ENCODE measurements at regions not wholly inside any gene's neighbourhood (a gene's known extent, or its start where the extent isn't known, plus 50 kb on each side); places are given as distances from the start of the nearest gene placed in this dataset.
A peak's percentile ranks its signal among the peaks of the same experiment; 100 is the strongest.

DNA sequence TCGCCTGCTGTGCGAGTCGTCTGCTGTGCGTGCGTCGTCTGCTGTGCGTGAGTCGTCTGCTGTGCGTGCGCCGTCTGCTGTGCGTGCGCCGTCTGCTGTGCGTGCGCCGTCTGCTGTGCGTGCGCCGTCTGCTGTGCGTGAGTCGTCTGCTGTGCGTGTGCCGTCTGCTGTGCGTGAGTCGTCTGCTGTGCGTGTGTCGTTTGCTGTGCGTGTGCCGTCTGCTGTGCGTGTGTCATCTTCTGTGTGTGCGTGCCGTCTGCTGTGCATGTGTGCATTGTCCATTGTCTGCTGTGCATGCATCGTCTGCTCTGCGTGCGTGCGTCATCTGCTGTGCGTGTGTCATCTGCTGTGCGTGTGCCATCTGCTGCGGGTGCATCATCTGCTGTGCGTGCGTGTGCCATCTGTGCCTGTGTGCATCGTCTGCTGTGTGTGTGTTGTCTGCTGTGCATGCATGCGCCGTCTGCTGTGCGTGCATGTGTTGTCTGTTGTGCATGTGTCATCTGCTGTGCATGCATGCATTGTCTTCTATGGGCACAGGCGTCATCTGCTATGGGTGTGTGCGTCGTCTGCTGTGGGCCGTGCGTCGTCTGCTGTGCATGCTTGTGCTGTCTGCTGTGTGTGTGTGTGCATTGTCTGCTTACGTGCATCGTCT lies 68.6 kb upstream of the IRX4 start:
- Histone ChIP-seq H3K4me3 (no peak overlapping the region), H4K20me1 (ENCODE audit: low read depth) (no peaks in the 10 kb centered on the region), H3K4me1 (peaks cover 9% of the 10 kb centered on the region), H3K9me3 (ENCODE audit: low read depth) (no peaks in the 10 kb centered on the region), H3F3A (ENCODE audit: low read depth) (peaks cover 11% of the 10 kb centered on the region), H3K9ac (no peak overlapping the region), H3K79me2 (ENCODE audit: low read depth) (no peaks in the 10 kb centered on the region), H3K27ac (no peak overlapping the region), H3K4me2 (no peak overlapping the region), H3K36me3 (no peaks in the 10 kb centered on the region), H2AFZ (replicated peaks) (no peak overlapping the region), H3K27me3 (peaks cover 19% of the 10 kb centered on the region)
- Mint-ChIP-seq H3K4me3 (peak overlapping the region; percentile 61), H3K36me3 (no peaks in the 10 kb centered on the region), H3K9me3 (peaks cover 2% of the 10 kb centered on the region), H3K27me3 (ENCODE audit: insufficient read depth, low read depth) (peaks cover 11% of the 10 kb centered on the region), H3K4me1 (peaks cover 16% of the 10 kb centered on the region), H3K27ac (no peak overlapping the region)
- TF ChIP-seq EZH2phosphoT487 (IDR thresholded peaks at IDR 0.05) (no peak), EZH2 (IDR thresholded peaks at IDR 0.05) (no peak)
- TF ChIP-seq, protein P1, sequence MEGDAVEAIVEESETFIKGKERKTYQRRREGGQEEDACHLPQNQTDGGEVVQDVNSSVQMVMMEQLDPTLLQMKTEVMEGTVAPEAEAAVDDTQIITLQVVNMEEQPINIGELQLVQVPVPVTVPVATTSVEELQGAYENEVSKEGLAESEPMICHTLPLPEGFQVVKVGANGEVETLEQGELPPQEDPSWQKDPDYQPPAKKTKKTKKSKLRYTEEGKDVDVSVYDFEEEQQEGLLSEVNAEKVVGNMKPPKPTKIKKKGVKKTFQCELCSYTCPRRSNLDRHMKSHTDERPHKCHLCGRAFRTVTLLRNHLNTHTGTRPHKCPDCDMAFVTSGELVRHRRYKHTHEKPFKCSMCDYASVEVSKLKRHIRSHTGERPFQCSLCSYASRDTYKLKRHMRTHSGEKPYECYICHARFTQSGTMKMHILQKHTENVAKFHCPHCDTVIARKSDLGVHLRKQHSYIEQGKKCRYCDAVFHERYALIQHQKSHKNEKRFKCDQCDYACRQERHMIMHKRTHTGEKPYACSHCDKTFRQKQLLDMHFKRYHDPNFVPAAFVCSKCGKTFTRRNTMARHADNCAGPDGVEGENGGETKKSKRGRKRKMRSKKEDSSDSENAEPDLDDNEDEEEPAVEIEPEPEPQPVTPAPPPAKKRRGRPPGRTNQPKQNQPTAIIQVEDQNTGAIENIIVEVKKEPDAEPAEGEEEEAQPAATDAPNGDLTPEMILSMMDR (IDR thresholded peaks at IDR 0.05) = no peak
- no peak for DNase-seq (ENCODE audit: low spot score)

DNA sequence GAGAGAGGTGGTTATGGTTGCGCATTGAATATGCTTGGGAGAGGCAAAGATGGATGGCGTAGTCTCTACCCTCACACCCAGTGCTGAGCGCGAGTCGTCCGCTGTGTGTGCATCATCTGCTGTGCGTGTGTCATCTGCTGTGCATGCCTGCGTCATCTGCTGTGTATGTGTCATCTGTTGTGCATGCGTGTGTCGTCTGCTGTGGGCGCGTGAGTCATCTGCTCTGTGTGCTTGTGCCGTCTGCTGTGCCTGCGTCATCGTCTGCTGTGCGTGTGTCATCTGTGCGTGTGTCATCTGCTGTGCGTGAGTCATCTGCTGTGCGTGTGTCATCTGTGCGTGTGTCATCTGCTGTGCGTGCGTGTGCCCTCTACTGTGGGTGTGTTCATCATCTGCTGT lies 68.0 kb upstream of the IRX4 start:
- peaks cover 2% of the 10 kb centered on the region for H3K9me3 Mint-ChIP-seq
- no peak for DNase-seq (ENCODE audit: low spot score)
- Histone ChIP-seq H3K36me3 (no peaks in the 10 kb centered on the region), H3K9me3 (ENCODE audit: low read depth) (no peaks in the 10 kb centered on the region), H3K4me3 (no peak overlapping the region), H3K9ac (no peak overlapping the region), H3K4me2 (no peak overlapping the region), H3F3A (ENCODE audit: low read depth) (peaks cover 11% of the 10 kb centered on the region), H3K27ac (no peak overlapping the region), H3K27me3 (peaks cover 25% of the 10 kb centered on the region), H3K79me2 (ENCODE audit: low read depth) (no peaks in the 10 kb centered on the region), H4K20me1 (ENCODE audit: low read depth) (no peaks in the 10 kb centered on the region), H2AFZ (replicated peaks) (no peak overlapping the region), H3K4me1 (peaks cover 9% of the 10 kb centered on the region)
- no peaks in the 10 kb centered on the region for H3K36me3 Mint-ChIP-seq
- H3K4me3 Mint-ChIP-seq = no peak overlapping the region
- H3K4me1 Mint-ChIP-seq = peaks cover 21% of the 10 kb centered on the region
- H3K27ac Mint-ChIP-seq = no peak overlapping the region
- peaks cover 12% of the 10 kb centered on the region for H3K27me3 Mint-ChIP-seq (ENCODE audit: insufficient read depth, low read depth)
- TF ChIP-seq EZH2phosphoT487 (IDR thresholded peaks at IDR 0.05) = no peak
- TF ChIP-seq EZH2 (IDR thresholded peaks at IDR 0.05) = no peak
- TF ChIP-seq, protein P1 (IDR thresholded peaks at IDR 0.05) = no peak

DNA sequence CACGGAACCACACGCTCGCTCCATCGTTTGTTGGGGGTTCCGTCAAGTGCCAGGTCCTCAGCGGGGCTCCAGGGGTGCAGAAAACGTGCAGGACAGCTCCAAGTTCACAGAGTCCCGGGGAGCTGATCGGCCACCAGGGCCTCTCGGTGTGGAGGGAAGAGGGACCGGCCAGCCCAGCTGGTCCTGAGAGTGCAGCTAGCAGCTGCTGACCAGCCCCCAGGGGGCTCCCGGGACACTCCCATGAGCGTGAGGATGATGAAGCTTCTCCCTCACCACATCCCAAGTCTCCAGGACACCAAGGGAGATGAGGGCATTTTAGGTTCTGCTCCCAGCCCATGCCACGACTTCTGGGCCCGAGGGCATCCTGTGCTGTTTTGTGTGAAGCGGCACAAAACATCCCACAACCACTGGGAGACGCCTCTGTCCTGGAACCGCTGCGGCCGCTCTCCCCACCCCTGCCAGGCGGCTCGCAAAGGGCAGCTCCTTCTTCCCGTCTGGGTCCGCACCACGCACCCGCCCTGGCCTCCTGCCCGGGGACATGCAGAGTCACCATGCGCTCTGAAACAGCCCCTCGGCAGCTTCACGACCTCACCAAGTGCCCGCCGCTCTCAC lies 67.5 kb upstream of the IRX4 start:
- Histone ChIP-seq H3K4me1 (peaks cover 9% of the 10 kb centered on the region), H3K9me3 (ENCODE audit: low read depth) (no peaks in the 10 kb centered on the region), H3K27ac (no peak overlapping the region), H3K4me2 (no peak overlapping the region), H4K20me1 (ENCODE audit: low read depth) (no peaks in the 10 kb centered on the region), H3K9ac (no peak overlapping the region), H3K79me2 (ENCODE audit: low read depth) (no peaks in the 10 kb centered on the region), H3K36me3 (no peaks in the 10 kb centered on the region), H2AFZ (replicated peaks) (no peak overlapping the region), H3K27me3 (peaks cover 25% of the 10 kb centered on the region), H3F3A (ENCODE audit: low read depth) (peaks cover 11% of the 10 kb centered on the region), H3K4me3 (no peak overlapping the region)
- Mint-ChIP-seq H3K4me1 (peaks cover 21% of the 10 kb centered on the region), H3K36me3 (no peaks in the 10 kb centered on the region), H3K4me3 (no peak overlapping the region), H3K9me3 (peaks cover 2% of the 10 kb centered on the region), H3K27me3 (ENCODE audit: insufficient read depth, low read depth) (peaks cover 13% of the 10 kb centered on the region), H3K27ac (no peak overlapping the region)
- DNase-seq (ENCODE audit: low spot score) = no peak
- TF ChIP-seq, protein P1 (IDR thresholded peaks at IDR 0.05) = no peak
- TF ChIP-seq EZH2 (IDR thresholded peaks at IDR 0.05) (no peak), EZH2phosphoT487 (IDR thresholded peaks at IDR 0.05) (no peak)

Measured in neural progenitor cell (in vitro differentiated cells).